ENCODE measurements at regions not wholly inside any gene's neighbourhood (a gene's known extent, or its start where the extent isn't known, plus 50 kb on each side); places are given as distances from the start of the nearest gene placed in this dataset.

GRCh38 chr5:32504329-32504988 is 59.9 kb upstream of the ZFR start:
- no peak for DNase-seq (ENCODE audit: low read depth)
- H3K4me3 ChIP-seq (ENCODE audit: low read depth, low read length): no peak overlapping the region
- no peak for TF ChIP-seq CTCF (IDR thresholded peaks at IDR 0.05; ENCODE audit: control insufficient read depth, extremely low read depth, insufficient read depth)

- no peak for TF ChIP-seq CTCF (IDR thresholded peaks at IDR 0.05; ENCODE audit: control insufficient read depth, extremely low read depth, insufficient read depth)
- DNase-seq (ENCODE audit: low read depth): no peak
- no peak overlapping the region for H3K4me3 ChIP-seq (ENCODE audit: low read depth, low read length)
Observed at GRCh38 chr5:32503261-32503660, 58.7 kb upstream of the ZFR start.

GRCh38 chr5:32501071-32502002 is 56.8 kb upstream of the ZFR start:
- no peak for TF ChIP-seq CTCF (IDR thresholded peaks at IDR 0.05; ENCODE audit: control insufficient read depth, extremely low read depth, insufficient read depth)
- no peak overlapping the region for H3K4me3 ChIP-seq (ENCODE audit: low read depth, low read length)
- DNase-seq (ENCODE audit: low read depth): no peak

GRCh38 chr5:32500181-32500580 is 55.6 kb upstream of the ZFR start:
- no peak for DNase-seq (ENCODE audit: low read depth)
- no peak overlapping the region for H3K4me3 ChIP-seq (ENCODE audit: low read depth, low read length)
- TF ChIP-seq CTCF (IDR thresholded peaks at IDR 0.05; ENCODE audit: control insufficient read depth, extremely low read depth, insufficient read depth): no peak

- DNase-seq (ENCODE audit: low read depth): no peak
- no peak for TF ChIP-seq CTCF (IDR thresholded peaks at IDR 0.05; ENCODE audit: control insufficient read depth, extremely low read depth, insufficient read depth)
- no peak overlapping the region for H3K4me3 ChIP-seq (ENCODE audit: low read depth, low read length)
Observed at GRCh38 chr5:32499261-32499660, 54.7 kb upstream of the ZFR start.

- TF ChIP-seq CTCF (IDR thresholded peaks at IDR 0.05; ENCODE audit: control insufficient read depth, extremely low read depth, insufficient read depth): no peak
- DNase-seq (ENCODE audit: low read depth): peak; percentile 28
- H3K4me3 ChIP-seq (ENCODE audit: low read depth, low read length): no peak overlapping the region
Observed at GRCh38 chr5:32498484-32498883, 53.9 kb upstream of the ZFR start.

Data from LNCaP clone FGC (cell line).